Fibroblast of villous mesenchyme (primary cell): ENCODE measurements at regions not wholly inside any gene's neighbourhood (a gene's known extent, or its start where the extent isn't known, plus 50 kb on each side); places are given as distances from the start of the nearest gene placed in this dataset.

ENCODE experiments used
- DNase-seq: peaks from one replicate; pipeline ENCODE4 v3.0.0-alpha.2; 2010; ENCODE audit warnings: low read depth
- H3K4me3 ChIP-seq: 2 replicates; pipeline ENCODE4 v1.5.1; 2011; ENCODE audit warnings: low read depth, mild to moderate bottlenecking, low read length
- CTCF ChIP-seq: IDR thresholded peaks from 2 replicates; pipeline ENCODE4 v1.5.1; 2012; ENCODE audit warnings: low read depth, mild to moderate bottlenecking, low read length; ENCODE audit not compliant: insufficient read depth

GRCh38 chr13:71251292-71251951 lies 615.6 kb downstream of the DACH1 start:
- no peak for TF ChIP-seq CTCF
- no peak for DNase-seq
- no peak overlapping the region for H3K4me3 ChIP-seq

GRCh38 chr13:71249011-71249410 lies 618.0 kb downstream of the DACH1 start:
- no peak for TF ChIP-seq CTCF
- DNase-seq = no peak
- no peak overlapping the region for H3K4me3 ChIP-seq

DNA sequence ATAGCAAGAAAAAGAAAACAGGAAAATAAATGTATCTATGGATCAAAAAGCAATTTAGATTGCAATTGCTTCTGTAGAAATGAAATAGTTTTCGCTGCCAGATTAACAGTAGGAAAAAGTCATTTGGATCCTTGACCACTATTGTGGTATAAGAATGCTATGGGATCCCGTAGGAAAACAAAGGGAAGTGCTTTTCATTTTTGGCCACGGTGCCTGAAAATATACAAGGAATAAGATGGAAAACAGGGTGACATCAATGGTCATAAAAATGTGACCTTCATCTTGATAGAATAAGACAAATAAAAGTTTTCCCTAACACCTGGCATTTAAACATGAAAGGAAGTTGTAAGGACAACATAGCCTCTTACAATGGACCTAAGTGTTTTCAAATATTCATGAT lies 622.8 kb downstream of the DACH1 start:
- no peak for DNase-seq
- no peak for TF ChIP-seq CTCF
- no peak overlapping the region for H3K4me3 ChIP-seq

GRCh38 chr13:71242201-71242600 lies 624.8 kb downstream of the DACH1 start:
- DNase-seq = no peak
- no peak for TF ChIP-seq CTCF
- H3K4me3 ChIP-seq = no peak overlapping the region

DNA sequence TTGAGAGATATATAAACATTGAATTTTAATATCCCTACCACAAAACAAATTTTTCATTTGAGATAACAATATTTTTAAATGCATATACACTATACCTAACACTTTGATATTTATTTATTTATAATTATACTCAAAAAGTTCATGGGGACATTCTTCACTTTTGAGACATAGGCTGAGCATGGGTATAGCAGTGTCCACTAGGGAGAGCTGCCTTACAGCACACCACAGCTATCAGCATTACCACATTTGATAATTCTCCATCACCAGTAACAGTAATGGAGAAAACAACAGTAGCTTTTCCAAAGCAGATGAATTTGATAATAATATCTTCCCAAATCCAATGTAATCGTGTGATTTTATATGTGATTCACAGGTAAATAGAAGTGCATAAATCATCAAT lies 626.1 kb downstream of the DACH1 start:
- DNase-seq = peak; percentile 21
- no peak overlapping the region for H3K4me3 ChIP-seq
- TF ChIP-seq CTCF = peak; percentile 51

- no peak for DNase-seq
- TF ChIP-seq CTCF = no peak
- H3K4me3 ChIP-seq = no peak overlapping the region
These were observed 629.7 kb downstream of the DACH1 start for GRCh38 chr13:71237332-71237731.
